ENCODE measurements at regions not wholly inside any gene's neighbourhood (a gene's known extent, or its start where the extent isn't known, plus 50 kb on each side); places are given as distances from the start of the nearest gene placed in this dataset.

DNA sequence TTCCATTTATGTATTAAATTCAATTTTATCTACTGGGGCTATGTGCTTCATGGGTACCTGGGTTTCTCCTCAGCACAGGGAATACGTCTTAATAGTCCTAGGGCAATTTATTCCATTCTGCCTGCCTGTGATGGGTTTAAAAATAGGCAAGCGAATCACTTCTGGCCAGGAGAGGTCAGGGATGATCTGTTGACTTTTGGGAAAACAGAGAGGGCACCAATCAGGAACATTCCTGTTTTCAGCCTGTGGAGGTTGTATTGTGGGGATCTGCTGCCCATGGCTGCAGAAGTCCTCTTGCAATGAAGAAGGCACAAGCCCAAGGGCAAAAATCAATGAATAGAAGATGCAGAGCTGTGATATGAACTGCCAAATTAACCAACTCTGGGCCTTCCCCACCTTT lies 303.1 kb downstream of the CTH start:
- TF ChIP-seq FOXM1 (IDR thresholded peaks at IDR 0.05; ENCODE audit: borderline replicate concordance, low read depth) (no peak), RAD21 (IDR thresholded peaks at IDR 0.05; ENCODE audit: low read depth) (no peak), CREB1 (IDR thresholded peaks at IDR 0.05; ENCODE audit: low read depth) (no peak), TCF12 (IDR thresholded peaks at IDR 0.05; ENCODE audit: low read depth) (no peak), EP300 (IDR thresholded peaks at IDR 0.05; ENCODE audit: borderline replicate concordance) (no peak), YY1 (IDR thresholded peaks at IDR 0.05; ENCODE audit: low read depth) (no peak)
- TF ChIP-seq, protein P1, sequence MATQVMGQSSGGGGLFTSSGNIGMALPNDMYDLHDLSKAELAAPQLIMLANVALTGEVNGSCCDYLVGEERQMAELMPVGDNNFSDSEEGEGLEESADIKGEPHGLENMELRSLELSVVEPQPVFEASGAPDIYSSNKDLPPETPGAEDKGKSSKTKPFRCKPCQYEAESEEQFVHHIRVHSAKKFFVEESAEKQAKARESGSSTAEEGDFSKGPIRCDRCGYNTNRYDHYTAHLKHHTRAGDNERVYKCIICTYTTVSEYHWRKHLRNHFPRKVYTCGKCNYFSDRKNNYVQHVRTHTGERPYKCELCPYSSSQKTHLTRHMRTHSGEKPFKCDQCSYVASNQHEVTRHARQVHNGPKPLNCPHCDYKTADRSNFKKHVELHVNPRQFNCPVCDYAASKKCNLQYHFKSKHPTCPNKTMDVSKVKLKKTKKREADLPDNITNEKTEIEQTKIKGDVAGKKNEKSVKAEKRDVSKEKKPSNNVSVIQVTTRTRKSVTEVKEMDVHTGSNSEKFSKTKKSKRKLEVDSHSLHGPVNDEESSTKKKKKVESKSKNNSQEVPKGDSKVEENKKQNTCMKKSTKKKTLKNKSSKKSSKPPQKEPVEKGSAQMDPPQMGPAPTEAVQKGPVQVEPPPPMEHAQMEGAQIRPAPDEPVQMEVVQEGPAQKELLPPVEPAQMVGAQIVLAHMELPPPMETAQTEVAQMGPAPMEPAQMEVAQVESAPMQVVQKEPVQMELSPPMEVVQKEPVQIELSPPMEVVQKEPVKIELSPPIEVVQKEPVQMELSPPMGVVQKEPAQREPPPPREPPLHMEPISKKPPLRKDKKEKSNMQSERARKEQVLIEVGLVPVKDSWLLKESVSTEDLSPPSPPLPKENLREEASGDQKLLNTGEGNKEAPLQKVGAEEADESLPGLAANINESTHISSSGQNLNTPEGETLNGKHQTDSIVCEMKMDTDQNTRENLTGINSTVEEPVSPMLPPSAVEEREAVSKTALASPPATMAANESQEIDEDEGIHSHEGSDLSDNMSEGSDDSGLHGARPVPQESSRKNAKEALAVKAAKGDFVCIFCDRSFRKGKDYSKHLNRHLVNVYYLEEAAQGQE (IDR thresholded peaks at IDR 0.05; ENCODE audit: low read depth) = no peak
